ENCODE measurements at regions not wholly inside any gene's neighbourhood (a gene's known extent, or its start where the extent isn't known, plus 50 kb on each side); places are given as distances from the start of the nearest gene placed in this dataset.

DNA sequence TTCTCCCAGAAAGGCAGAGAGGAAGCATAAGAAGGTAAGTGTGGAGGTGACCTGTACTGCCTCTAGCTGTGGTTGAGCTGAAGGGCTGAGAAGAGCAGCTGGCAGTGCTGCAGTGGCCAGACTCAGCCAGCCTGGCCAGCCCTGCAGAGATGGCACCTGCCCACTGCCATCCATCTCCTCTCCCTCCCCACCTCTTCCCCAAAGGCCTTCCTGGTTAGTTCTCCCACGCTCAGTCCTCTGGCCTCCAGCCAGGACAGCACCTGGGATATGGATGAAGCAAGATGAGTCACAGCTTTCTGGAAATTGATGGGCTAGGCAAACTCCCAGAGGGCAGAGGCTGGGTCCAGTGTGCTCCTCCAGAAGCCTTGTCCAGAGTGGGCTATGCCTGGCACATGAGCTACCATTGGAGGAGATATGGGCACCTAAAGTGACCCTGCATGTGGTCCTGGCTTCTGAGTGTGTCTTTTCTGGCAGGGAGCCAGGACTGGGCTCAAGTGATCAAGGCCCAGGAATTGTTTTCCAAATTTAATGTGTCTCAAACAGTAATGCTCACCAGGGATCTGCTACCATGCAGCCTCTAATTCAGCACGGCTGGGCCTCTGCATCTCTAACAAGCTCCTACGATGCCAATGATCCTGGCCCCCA is 81.0 kb upstream of the CACUL1 start:
- Histone ChIP-seq H3K27ac (no peak overlapping the region), H3K79me2 (ENCODE audit: low read depth) (no peaks in the 10 kb centered on the region), H3K9ac (no peak overlapping the region), H4K20me1 (ENCODE audit: low read depth) (no peaks in the 10 kb centered on the region), H3K4me2 (no peak overlapping the region), H3K36me3 (no peaks in the 10 kb centered on the region), H3K9me3 (ENCODE audit: low read depth) (no peaks in the 10 kb centered on the region), H3K4me1 (peaks cover 5% of the 10 kb centered on the region), H2AFZ (replicated peaks) (no peak overlapping the region), H3K4me3 (no peak overlapping the region), H3K27me3 (no peaks in the 10 kb centered on the region), H3F3A (ENCODE audit: low read depth) (no peaks in the 10 kb centered on the region)
- no peak overlapping the region for H3K27ac Mint-ChIP-seq
- H3K4me1 Mint-ChIP-seq = peaks cover 8% of the 10 kb centered on the region
- H3K9me3 Mint-ChIP-seq = peaks cover 4% of the 10 kb centered on the region
- no peak overlapping the region for H3K4me3 Mint-ChIP-seq
- DNase-seq (ENCODE audit: low spot score) = no peak
- no peaks in the 10 kb centered on the region for H3K36me3 Mint-ChIP-seq
- H3K27me3 Mint-ChIP-seq (ENCODE audit: insufficient read depth, low read depth) = peaks cover 2% of the 10 kb centered on the region
- TF ChIP-seq, protein P1, sequence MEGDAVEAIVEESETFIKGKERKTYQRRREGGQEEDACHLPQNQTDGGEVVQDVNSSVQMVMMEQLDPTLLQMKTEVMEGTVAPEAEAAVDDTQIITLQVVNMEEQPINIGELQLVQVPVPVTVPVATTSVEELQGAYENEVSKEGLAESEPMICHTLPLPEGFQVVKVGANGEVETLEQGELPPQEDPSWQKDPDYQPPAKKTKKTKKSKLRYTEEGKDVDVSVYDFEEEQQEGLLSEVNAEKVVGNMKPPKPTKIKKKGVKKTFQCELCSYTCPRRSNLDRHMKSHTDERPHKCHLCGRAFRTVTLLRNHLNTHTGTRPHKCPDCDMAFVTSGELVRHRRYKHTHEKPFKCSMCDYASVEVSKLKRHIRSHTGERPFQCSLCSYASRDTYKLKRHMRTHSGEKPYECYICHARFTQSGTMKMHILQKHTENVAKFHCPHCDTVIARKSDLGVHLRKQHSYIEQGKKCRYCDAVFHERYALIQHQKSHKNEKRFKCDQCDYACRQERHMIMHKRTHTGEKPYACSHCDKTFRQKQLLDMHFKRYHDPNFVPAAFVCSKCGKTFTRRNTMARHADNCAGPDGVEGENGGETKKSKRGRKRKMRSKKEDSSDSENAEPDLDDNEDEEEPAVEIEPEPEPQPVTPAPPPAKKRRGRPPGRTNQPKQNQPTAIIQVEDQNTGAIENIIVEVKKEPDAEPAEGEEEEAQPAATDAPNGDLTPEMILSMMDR (IDR thresholded peaks at IDR 0.05) = no peak
- TF ChIP-seq EZH2phosphoT487 (IDR thresholded peaks at IDR 0.05) = no peak
- no peak for TF ChIP-seq EZH2 (IDR thresholded peaks at IDR 0.05)

DNA sequence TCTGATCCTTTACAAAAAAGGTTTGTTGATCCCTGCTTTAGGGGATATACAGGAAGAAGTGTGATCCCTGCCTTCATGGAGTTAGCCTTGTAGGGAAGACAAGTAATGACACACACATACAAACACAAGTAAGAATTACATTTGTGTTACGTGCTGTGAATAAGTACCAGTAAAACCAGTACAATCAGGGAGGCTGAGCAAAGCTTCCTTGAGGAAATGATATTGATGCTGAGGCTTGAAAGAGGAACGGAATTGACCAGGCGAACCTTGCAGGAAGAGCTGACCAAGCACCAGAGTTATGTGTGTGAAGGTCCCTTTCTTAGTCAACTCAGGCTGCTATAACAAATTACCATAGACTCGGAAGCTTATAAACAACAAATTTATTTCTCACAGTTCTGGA is 83.6 kb upstream of the CACUL1 start:
- no peaks in the 10 kb centered on the region for H3K4me1 Mint-ChIP-seq
- Histone ChIP-seq H3K27me3 (no peaks in the 10 kb centered on the region), H3K4me3 (no peak overlapping the region), H3K4me1 (no peaks in the 10 kb centered on the region), H3K4me2 (no peak overlapping the region), H4K20me1 (ENCODE audit: low read depth) (no peaks in the 10 kb centered on the region), H3K9ac (no peak overlapping the region), H2AFZ (replicated peaks) (no peak overlapping the region), H3K36me3 (no peaks in the 10 kb centered on the region), H3K27ac (no peak overlapping the region), H3K79me2 (ENCODE audit: low read depth) (no peaks in the 10 kb centered on the region), H3F3A (ENCODE audit: low read depth) (no peaks in the 10 kb centered on the region), H3K9me3 (ENCODE audit: low read depth) (no peaks in the 10 kb centered on the region)
- H3K36me3 Mint-ChIP-seq = no peaks in the 10 kb centered on the region
- no peak for DNase-seq (ENCODE audit: low spot score)
- TF ChIP-seq EZH2 (IDR thresholded peaks at IDR 0.05) = no peak
- TF ChIP-seq EZH2phosphoT487 (IDR thresholded peaks at IDR 0.05) = no peak
- TF ChIP-seq, protein P1 (IDR thresholded peaks at IDR 0.05) = no peak
- H3K9me3 Mint-ChIP-seq = peaks cover 4% of the 10 kb centered on the region
- H3K4me3 Mint-ChIP-seq = no peak overlapping the region
- peaks cover 4% of the 10 kb centered on the region for H3K27me3 Mint-ChIP-seq (ENCODE audit: insufficient read depth, low read depth)
- H3K27ac Mint-ChIP-seq = no peak overlapping the region

DNA sequence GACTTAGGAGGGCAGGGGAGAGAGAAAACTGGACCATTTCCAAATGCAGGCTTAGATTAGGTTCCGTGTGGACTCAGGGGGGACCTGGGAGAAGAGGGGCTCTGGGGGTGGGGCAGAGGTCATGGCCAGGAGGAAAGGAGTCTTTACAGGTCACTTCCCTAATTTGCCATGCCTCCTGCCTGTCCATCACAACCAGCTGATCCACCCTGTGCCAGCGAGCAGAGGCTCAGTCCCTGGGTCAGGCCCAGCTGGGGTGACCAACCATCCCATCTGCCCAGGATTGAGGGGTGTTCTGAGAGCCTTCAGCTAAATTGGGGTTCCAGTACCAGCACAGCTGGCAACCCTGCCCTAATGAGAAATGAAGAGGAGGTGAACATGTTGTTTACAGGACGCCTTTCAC is 84.6 kb upstream of the CACUL1 start:
- no peak overlapping the region for H3K4me3 Mint-ChIP-seq
- H3K27ac Mint-ChIP-seq = no peak overlapping the region
- Histone ChIP-seq H3K79me2 (ENCODE audit: low read depth) (no peaks in the 10 kb centered on the region), H3K27me3 (no peaks in the 10 kb centered on the region), H4K20me1 (ENCODE audit: low read depth) (no peaks in the 10 kb centered on the region), H3K9me3 (ENCODE audit: low read depth) (no peaks in the 10 kb centered on the region), H2AFZ (replicated peaks) (no peak overlapping the region), H3K27ac (no peak overlapping the region), H3K4me3 (no peak overlapping the region), H3F3A (ENCODE audit: low read depth) (no peaks in the 10 kb centered on the region), H3K4me1 (no peaks in the 10 kb centered on the region), H3K9ac (no peak overlapping the region), H3K36me3 (no peaks in the 10 kb centered on the region), H3K4me2 (no peak overlapping the region)
- H3K4me1 Mint-ChIP-seq = no peaks in the 10 kb centered on the region
- H3K27me3 Mint-ChIP-seq (ENCODE audit: insufficient read depth, low read depth) = peaks cover 2% of the 10 kb centered on the region
- no peak for TF ChIP-seq EZH2phosphoT487 (IDR thresholded peaks at IDR 0.05)
- no peak for TF ChIP-seq EZH2 (IDR thresholded peaks at IDR 0.05)
- TF ChIP-seq, protein P1 (IDR thresholded peaks at IDR 0.05) = no peak
- H3K9me3 Mint-ChIP-seq = peaks cover 4% of the 10 kb centered on the region
- DNase-seq (ENCODE audit: low spot score) = no peak
- H3K36me3 Mint-ChIP-seq = no peaks in the 10 kb centered on the region
